Left cardiac atrium (tissue), 4 donors: ENCODE measurements at regions not wholly inside any gene's neighbourhood (a gene's known extent, or its start where the extent isn't known, plus 50 kb on each side); places are given as distances from the start of the nearest gene placed in this dataset.

ENCODE experiments used
- ATAC-seq, 2 donors: fragments of 200-7000 bp; cut with Tn5 transposase; one replicate each; pipeline ENCODE4 v1.9.1; 2020; ENCODE audit warnings: mild to moderate bottlenecking in 2 of 2, moderate library complexity in 2 of 2
- DNase-seq: peaks from one replicate; pipeline ENCODE4 v3.0.0-alpha.2; 2020
- intact Hi-C, 2 donors: fragments of 100-400 bp; cut with DNase I; formaldehyde crosslinking; loops; one replicate each; pipeline versions ENCODE4 v1.14.1 to v1.15.1; 2022 to 2023
- donor health status: DM: no; HTN: yes; CAD: no.
- donor health status: DM: no; HTN: yes; CAD: no; lungs with severe emphysema.
- donor health status: DM: yes; HTN: yes; CAD: no.
- donor health status: Dilated cardiomyopathy.

DNA sequence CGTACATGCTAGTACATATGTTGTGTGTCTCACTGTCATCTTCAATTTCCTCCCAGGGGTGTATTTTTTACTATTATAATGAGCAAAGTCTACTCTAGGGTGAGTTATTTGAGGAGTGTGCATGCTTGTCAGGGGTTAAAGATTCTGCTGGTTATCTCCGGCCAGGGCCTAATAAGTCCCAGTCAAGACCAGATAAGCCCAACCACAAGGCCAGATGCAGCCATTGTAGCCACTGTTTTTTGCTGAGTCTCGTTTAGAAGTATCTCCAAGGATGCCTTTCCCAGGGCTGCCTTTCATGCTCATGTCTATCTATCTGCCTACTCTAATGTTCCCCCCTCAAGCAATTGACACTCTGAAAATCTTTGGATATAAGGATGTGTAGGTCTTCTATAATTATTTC is 300.5 kb downstream of the IPO8 start:
- DNase-seq (no peak), ATAC-seq (no peak)
- intact Hi-C loops: no loop called here

DNA sequence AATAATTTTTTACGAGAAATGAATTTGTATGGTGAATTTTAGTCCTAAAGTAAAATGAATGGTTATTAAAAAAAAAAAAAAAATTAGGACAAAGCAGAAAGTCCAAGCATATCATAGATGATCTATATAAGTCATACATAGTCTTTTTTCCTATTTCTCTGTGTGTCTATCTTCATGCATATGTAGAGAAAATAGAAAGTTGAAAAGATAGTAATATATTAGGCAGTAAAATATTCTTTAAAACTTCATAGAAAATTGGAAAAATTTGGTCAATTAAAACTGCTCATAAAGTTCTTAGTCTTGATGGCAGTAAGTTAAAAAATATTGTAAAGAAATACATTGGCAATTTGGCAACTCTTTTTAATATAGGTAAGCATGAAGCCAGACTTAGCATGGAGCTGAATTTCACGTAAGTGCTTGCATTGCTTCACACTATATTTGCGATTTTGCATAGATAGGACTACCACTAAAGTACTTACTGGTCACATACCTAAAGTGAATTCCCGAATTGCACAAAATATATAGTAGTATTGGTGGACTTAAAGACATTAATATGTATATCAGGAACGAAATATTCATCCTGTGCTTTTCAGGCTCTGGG is 303.8 kb downstream of the IPO8 start:
- intact Hi-C loops: no loop called here
- DNase-seq (no peak), ATAC-seq (no peak)

DNA sequence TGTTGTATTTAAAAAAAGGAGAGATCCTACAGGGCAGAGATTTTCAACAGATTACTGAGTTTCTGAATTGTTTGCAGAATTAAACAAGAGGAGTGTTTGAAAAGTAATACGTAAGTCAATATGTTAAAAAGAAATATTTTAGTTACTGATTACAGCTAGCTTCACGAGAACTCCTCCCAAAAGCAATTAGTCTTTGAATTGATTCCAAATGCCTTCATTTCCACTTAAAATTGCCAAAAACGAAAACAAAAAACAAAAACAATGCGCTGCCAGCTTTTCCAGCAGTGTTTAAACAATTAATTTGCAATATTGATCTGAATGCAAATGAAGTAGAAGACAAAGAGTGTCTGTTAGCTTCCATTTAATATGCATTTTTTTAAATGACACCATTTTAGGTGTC is 310.0 kb downstream of the IPO8 start:
- no peak for DNase-seq
- ATAC-seq: no peak
- intact Hi-C loops: no loop called here

DNA sequence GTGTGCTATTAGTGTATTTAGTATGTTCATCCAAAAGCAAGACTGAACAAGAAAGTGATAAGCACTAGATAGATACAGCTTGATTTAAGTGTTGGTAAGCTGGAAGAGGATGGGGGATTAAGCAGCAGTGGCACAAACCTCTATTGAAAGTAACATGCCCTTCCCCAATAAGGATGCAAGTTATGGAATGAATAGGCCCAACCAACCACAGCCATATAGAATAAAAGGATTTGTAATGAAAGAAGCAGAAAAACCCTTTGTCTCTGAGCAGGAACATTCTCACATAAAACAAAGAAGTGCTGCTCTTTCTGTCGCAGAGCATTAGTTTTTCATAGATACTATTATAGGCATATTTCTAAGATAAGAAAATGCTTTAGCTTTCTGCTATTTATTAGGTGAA is 310.7 kb downstream of the IPO8 start:
- ATAC-seq (no peak), DNase-seq (no peak)
- intact Hi-C loops: no loop called here

DNA sequence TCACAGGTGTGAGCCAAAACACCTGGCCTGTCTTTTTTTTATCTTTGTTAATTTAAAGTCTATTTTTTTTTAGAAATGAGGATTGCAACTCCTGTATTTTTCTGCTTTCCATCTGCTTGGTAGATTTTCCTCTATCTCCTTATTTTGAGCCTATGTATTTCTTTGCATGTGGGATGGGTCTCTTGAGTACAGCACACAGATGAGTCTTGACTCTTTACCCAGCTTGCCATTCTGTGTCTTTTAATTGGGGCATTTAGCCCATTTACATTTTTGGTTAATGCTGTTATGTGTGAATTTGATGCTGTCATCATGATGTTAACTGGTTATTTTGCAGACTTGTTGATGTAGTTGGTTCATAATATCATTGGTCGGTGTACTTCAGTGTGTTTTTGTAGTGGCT is 317.4 kb downstream of the IPO8 start:
- intact Hi-C loops: no loop called here
- no peak for DNase-seq

DNA sequence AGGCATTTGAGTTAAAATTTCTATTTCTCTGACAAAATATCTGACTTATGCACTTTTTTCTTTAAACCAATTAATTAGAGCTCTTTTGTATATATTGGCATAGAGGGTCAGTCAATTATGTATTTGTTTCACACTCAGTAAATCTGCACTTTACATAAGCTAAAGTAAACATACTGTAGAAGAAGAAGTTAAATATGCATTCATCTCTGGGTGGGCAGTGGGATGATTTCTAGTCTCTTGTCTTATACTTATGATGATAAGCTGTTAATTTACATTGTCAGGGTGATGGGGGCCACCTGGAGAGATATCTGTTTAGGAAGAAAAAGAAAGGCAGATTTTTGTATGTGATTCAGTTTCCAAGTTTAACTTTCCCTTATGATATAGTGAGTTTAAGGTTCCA is 330.8 kb downstream of the IPO8 start:
- ATAC-seq (no peak), DNase-seq (no peak)

More for the DNA sequence above, 317.4 kb downstream of the IPO8 start:
- no peak for ATAC-seq

DNA sequence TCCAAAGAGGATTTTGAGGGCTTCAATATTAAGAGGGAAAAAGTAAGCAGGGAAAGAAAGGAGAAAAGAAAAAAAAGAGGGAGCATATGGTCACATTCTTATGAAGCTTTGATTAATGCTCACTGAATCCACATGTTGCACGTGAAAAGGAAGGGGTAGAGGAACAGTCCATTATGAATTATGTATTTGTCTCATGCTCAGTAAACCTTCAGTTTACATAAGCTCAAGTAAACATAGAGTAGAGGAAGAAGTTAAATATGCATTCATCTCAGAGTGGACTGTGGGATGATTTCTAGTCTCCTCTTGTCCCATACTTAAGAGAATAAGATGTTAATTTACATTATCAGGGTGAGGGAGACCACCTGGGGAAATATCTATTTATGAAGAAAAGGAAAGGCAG is 334.5 kb downstream of the IPO8 start:
- intact Hi-C loops: no loop called here
- ATAC-seq: no peak
- no peak for DNase-seq

More for the DNA sequence above, 330.8 kb downstream of the IPO8 start:
- intact Hi-C loops: no loop called here

DNA sequence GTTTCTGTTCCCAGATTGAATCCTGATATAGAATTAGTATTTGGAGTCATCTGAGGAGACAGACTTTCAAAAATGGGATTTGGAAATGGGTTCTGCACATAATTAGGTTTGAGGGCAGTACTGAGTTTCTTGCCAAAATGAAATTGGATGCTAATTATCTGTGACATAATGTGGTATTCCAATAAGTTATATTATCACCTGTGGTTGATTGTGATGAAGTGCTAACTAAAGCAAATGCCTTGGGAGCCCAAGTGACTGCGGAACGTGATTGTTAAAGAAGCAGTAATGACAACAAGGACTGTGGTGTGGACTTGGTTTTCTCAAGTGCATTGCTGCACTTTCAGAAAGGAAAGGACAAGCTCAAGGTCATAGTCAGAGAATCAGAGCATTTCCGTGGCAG is 337.0 kb downstream of the IPO8 start:
- intact Hi-C loops: no loop called here
- DNase-seq (no peak), ATAC-seq (no peak)

DNA sequence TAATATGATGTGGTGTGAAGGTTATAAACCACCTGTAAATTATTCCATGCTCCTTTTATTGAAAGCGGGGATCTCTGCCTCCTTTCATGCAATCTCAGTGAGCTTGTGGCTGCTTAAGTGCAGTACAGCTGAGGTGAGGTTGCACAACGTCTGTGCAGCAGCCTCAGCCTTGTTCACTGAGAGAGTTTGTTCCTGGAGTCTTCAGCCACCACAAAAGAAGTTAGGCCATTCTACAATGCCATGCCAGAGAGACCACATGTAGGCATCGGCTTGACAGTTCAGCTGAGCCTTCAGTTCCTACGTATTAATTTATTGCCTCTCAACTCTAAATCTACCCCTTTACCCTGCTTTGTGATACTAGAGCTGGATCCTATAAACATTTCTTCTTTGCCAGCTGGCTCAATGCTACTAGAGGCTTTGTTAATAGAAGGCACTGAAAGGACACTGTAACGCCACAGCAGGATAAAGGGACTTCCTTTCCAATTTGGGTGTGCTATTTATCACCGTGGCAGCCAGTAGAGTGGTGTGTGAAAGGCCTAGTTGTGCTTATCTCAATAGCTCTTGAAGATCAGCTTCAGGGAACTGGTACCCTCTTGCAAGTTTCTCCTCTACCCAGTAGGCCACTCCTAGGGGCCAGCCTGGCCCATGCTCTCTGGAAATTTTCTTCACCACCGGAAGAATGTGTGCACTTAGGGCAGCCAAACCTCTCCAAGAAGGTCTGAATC is 337.7 kb downstream of the IPO8 start:
- intact Hi-C loops: no loop called here
- no peak for DNase-seq
- ATAC-seq: peak; percentile 92 to 93

DNA sequence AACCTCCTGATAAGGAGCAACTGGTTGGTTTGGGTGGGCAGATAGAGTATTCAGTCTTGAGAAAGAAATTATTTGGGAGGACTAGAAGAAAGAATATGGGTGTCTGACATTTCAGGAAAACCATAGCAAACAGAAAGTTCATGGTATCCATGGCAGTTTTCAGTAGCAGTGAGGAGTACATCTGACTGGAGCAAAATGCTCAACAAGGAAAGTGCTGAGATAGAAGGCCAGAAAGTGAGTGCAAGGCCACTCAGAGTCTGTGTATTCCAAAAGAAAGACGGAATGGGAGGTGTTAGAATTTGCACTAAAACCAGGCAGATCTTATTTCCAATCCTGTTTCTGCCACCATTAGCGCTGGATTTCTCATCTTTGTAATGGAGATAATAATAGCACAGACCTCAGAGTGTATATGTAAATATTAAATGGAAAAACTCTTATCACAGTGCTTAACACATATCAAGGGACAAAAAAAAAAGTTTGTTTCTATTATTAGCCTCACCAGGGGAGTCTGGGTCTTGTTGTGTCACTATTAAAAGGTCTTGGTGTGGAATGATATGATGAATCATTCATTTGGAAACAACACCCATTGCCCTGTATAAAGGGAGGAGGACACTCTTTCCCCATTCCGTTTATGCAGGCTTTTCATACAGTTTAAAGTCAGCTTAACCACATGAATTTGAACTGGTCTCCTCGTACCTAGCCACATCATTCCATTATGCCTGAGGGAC is 349.8 kb downstream of the IPO8 start:
- intact Hi-C loops: no loop called here
- ATAC-seq: peak; percentile 92
- DNase-seq: no peak

DNA sequence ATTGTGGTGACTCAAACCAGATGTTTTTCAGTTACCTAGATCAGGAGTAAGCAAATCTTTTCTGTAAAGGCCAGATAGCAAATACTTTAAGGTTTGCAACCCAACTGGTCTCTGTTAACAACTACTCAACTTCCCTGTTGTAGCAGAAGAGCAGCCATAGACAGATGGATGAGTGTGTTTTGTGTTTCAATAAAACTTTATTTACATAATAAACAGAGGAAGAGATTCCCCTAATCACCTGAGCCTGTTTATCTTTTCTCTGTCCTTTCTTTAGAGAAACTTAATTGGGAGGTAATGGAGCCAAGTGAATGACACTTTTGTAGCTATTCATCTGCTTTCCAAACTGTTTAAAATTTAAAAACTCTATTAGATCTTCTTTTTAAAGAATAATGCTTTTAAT is 365.1 kb downstream of the IPO8 start:
- intact Hi-C loops: no loop called here
- DNase-seq (no peak), ATAC-seq (no peak)

DNA sequence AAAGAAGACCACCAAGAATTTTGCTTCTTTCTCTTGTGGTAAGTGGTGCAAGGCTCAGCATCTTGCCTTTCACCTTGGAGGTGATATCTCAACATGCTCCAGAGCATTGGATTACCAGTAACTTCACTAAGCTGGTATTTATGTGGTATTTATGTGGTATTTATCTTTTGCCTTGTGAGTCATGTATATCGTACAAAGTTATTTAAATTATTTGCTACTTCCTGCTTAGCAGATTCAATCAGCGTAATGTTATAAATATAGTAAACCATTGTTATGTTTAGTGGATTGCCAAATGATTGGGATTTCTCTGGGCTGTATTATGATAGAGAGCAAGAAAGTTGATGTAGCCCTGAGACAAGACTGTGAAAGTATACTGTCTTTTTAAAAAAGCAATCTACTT is 366.4 kb downstream of the IPO8 start:
- ATAC-seq (no peak), DNase-seq (no peak)
- intact Hi-C loops: no loop called here

DNA sequence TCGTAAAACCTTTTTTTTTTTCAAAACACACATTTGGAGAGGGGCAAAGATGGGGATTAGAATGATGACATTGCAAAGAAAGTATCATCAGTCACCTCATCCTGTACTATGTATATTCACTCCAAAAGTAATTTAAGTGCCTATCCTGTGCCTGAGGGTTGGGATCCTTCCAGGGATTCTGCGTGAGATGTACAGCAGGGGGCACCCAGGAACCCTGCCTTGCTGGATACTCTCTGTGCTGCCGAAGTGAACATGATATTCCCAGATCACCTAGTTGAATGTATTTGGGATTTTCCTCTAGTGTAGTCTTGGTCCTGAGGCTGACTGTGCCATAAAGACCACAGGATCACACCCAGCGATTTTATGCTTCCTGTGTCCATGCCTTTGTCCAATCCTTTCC is 372.7 kb downstream of the IPO8 start:
- intact Hi-C loops: no loop called here
- DNase-seq (no peak), ATAC-seq (no peak)

DNA sequence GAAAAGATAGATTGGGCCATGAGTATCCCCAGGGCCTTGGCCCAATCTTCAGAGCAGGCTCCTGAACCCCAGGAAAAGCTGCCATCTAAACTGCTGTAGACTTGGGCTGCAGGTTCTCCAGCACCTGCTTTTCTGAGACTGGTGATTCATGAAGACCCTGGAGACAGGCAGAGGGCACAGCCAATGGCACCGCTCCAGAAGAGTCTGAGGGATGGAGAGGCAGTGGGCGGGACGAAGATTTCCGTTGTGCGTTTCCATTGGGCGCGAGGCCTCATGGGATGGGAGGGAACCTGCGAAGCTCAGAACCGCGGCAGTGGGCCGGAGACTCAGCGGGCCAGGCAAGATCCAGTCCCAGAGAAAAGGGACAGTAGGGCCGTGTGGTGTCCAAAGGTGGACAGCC is 375.1 kb downstream of the IPO8 start:
- no peak for ATAC-seq
- intact Hi-C loops: no loop called here
- no peak for DNase-seq

DNA sequence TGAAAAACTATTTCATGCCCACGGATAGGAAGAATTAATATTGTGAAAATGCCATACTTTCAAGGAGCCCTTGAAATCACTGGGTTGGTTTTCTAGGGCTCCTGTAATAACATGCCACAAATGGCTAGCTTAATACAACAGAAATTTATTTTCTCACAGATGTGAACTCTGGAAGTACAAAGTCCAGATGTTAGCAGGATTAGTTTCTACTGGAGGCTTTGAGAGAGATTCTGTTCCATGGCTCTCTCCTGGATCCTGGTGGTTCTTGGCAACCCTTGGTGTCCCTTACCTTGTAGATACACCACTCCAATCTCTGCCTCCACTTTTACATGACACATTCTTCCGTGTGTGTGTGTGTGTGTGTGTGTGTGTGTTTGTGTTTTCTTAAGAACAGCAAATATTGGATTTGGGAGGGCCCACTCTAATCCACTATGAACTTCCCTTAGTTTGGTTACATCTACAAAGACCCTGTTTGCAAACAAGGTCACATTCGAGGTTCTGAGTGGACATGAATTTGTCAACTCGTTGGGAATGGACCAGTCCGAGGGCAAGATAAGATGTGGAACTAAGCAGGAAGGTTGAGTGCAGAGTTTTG is 381.1 kb downstream of the IPO8 start:
- DNase-seq: no peak
- intact Hi-C loops: no loop called here
- ATAC-seq: no peak

DNA sequence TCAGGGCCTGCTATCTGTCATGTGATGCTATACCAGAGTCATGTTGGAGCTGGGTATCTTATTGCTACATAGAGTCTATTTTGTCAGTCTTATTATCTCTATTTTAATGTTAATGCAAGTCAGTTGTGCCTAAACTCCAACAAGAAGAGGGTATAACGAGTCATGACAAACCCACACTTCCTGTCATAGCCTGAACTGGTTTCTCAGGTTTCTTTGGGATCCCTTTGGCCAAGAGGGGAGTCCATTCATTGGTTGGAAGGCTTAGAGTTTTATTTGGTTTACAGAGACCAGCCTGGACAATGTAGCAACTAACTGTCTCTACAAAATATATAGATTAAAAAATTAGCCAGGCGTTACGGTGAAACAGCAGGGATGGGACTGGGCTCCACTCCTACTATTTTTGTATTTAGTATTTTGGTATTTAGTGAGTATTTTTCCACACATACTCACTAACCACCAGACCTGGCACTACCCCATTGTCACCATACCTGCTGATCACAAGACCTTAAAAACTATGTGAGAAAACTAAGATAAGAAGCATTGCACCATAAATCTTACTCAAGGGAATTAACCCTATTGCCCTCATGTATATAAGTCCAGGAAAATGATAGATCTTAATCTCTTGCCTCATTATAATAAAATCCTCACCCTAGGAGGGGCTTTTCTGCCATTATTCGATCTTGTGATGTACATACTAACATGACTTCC is 387.5 kb downstream of the IPO8 start:
- DNase-seq: no peak
- intact Hi-C loops: no loop called here
- no peak for ATAC-seq

DNA sequence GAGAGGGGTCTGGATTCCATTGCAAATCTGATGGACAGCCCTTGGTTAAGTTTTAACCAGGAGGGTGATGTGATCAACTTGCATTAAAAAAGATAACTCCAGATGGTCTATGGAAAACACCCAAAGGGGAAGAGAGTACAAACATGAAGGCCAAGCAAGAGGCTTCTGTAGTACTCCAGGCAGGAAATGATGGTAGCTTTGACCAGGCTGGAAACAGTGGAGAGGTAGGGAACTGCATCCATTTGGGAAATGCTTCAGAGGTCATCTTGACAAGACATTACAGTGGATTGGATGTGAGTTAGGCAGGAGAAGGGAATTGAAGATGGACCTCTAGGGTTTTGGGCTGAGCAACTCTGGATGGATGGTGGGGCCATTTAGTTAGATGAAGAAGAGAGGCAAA is 391.1 kb downstream of the IPO8 start:
- no peak for ATAC-seq
- intact Hi-C loops: no loop called here
- DNase-seq: no peak

DNA sequence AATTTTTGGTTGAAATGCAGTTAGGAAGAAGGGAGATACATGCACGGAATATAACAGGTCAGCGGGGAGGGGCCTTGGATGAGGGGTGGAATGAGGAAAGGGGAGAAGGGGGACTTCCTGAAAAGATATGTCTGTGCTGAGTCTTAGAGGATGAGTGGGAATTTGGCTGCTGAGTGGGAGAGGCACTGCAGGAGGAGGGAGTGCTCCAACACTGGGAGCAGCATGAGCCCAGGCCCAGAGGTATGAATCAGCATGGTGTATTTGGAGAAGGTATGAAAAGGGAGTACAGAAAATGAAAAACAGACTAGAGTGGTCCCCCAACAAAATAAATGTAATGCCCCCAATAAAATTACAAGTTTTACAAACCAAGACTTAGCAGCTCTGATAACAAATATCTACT is 394.4 kb downstream of the IPO8 start:
- intact Hi-C loops: no loop called here
- DNase-seq: no peak
- no peak for ATAC-seq

DNA sequence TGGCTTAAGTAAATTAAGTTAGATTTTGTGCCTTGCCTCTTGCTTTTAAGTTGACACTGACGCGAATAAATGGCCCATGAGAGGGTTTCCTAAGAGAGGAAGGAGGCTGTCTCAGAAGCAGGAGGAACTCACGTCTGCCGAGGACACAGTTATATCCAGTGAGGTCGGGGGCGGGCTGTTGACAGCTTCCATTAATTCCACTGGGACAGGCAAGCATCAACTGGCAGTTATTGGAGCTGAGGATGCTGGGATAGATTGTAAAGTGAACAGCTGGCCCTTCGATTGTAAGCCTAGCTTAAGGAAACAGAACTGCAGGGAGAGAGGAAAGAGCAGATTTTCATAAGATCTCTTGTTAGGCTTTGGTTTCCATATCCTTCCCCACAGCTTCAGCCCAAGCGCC is 399.2 kb downstream of the IPO8 start:
- DNase-seq (no peak), ATAC-seq (no peak)
- intact Hi-C loops: no loop called here
